ENCODE measurements at regions not wholly inside any gene's neighbourhood (a gene's known extent, or its start where the extent isn't known, plus 50 kb on each side); places are given as distances from the start of the nearest gene placed in this dataset.

GRCh38 chr4:81650606-81651242 lies 179.0 kb upstream of the RASGEF1B start:
- DNase-seq, result peak; percentile 89

DNA sequence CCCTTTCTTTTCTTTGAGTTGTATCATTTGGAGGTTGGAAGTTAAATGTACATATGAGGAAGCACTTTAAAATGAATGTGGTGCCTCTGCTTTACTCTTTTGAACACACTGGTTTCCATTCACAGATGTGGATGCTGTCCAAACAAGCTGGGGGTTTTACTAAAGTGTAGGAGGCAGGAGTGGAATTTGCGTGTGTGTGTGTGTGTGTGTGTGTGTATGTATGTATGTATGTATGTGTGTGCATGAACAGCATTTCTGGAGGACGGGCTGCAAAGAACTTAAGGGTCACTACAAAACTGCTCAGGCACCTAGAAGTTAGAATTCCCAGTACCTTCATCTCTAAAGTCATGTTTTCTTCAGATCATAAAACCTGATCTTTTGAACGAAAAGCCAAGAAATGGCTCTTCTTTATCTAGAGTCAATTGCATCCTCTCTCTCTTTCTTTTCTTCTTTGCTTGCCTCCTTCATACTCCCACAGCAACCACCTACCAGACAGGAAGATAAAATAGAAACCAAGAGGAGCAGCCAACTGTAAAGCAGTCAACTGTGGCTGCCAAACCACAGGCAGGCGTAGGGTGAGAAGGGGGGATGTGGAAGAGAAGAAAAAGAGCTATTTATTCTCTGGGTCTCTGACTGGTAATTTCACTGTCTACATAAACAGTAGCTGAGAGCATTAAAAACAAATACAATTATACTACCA lies 177.0 kb upstream of the RASGEF1B start:
- DNase-seq, result peak; percentile 68

DNA sequence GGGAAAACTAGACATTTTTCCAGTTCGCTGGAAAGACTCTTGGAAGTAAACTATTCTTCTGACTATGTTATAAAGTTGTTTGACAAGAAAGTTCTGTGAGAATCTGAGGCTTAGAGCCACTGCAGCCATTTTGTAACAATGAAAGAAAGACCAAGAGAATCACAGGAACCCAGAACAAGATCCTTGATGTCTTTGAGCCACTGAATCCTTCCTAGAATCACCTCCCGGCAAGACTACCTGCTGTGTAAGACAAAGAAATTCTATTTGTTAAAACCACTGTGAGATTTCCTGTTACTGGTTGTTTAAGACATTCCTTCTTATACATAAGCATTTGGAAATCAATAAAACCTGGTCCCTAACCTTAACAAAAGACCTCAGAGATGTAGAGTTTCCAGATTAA lies 175.7 kb upstream of the RASGEF1B start:
- DNase-seq, result no peak

- no peak for DNase-seq
These were observed 170.8 kb upstream of the RASGEF1B start for GRCh38 chr4:81642543-81642942.

- no peak for DNase-seq
These were observed 167.5 kb upstream of the RASGEF1B start for GRCh38 chr4:81639248-81639647.

GRCh38 chr4:81638698-81639097 lies 167.0 kb upstream of the RASGEF1B start:
- DNase-seq, result no peak

DNA sequence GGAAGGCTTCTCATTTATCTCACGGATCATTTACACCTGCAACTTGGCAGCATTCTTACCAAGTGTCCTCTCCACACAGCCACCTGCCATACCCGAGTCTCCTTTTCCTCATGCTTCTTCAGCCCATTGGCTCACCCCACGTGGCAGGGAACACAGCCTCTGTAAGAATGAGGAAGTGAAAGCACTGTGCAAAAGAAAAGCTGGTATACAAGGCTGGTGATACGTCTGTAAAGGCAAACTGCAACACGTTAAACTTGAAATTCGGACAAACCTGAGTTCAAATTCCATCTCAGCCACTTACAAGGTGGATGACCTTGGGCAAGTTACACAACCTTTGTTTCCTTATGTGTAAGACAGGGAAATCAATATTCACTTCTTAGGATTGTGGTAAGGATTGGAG lies 164.0 kb upstream of the RASGEF1B start:
- peak; percentile 68 for DNase-seq

- peak; percentile 44 for DNase-seq
These were observed 163.3 kb upstream of the RASGEF1B start for GRCh38 chr4:81634766-81635549.

- DNase-seq, result no peak
These were observed 162.5 kb upstream of the RASGEF1B start for GRCh38 chr4:81634165-81634564.

DNA sequence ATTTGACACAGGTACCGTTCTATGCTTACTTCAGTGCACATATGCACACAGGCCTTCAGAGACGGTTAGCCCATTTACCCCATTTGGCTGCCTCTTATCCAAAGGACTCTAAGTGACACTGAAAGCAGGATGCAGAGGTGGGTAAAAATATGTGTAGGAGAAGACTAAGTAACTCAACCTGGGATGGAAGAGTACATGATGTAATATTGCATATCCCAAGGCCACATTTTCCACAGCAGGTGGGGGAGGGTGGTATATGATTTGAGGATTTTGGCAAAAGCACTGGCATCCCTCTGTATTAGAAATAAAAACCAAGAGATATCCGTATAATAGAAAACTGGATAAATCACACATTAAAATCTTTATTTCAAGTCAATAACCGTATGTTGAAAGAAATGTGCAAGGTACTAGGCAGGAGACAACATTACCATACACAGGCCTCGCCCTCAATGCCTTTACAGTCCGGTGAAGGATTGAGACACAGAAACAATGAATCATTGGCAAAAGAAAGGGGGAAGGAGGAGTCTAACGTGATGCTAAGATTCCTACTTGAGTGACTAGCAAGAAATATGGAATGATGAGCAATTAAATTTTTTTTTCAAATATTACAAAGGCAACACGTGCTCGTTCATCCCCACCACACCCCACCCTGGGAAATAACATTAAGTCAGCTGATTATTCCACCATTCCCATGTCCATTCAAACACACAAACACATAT lies 161.0 kb upstream of the RASGEF1B start:
- no peak for DNase-seq

- DNase-seq, result peak; percentile 12
These were observed 160.3 kb upstream of the RASGEF1B start for GRCh38 chr4:81631958-81632441.

DNA sequence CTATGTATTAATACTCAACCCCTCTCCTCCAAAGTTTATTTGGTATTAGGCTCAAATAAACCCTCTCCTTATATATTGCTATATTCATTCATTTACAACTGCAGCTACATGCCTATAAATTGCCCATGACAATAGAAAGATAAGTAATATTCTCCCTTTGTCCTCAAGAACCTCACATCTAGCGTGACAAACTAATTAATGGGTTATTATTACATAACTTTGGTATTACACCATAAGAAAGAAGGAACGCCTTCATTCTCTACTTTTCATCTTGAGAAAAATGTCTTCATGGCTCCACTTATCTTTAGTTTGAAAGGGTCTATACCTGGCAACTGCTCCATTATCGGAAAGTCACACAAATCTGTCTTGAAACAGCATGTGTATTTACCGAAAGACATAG lies 157.7 kb upstream of the RASGEF1B start:
- DNase-seq, result no peak

- DNase-seq, result no peak
These were observed 156.8 kb upstream of the RASGEF1B start for GRCh38 chr4:81628489-81628888.

- no peak for DNase-seq
These were observed 155.9 kb upstream of the RASGEF1B start for GRCh38 chr4:81627590-81627989.

DNA sequence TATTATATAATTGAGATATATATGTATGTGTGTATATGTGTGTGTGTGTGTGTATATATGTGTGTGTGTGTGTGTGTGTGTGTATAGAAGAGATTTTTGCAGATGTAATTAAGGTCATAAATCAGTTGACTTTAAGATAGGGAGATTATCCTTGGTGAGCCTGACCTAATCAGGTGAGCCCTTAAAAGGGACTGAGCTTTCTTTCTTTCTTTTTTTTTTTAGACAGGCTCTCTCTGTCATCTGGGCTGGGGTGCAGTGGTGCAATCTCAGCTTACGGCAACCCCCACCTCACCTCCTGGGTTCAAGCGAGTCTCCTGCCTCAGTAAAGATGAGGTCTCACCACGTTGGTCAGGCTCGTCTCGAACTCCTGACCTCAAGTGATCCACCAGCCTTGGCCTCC lies 155.1 kb upstream of the RASGEF1B start:
- DNase-seq, result no peak

GRCh38 chr4:81625422-81626417 lies 154.0 kb upstream of the RASGEF1B start:
- no peak for DNase-seq

- DNase-seq, result no peak
These were observed 151.7 kb upstream of the RASGEF1B start for GRCh38 chr4:81623434-81623833.

DNA sequence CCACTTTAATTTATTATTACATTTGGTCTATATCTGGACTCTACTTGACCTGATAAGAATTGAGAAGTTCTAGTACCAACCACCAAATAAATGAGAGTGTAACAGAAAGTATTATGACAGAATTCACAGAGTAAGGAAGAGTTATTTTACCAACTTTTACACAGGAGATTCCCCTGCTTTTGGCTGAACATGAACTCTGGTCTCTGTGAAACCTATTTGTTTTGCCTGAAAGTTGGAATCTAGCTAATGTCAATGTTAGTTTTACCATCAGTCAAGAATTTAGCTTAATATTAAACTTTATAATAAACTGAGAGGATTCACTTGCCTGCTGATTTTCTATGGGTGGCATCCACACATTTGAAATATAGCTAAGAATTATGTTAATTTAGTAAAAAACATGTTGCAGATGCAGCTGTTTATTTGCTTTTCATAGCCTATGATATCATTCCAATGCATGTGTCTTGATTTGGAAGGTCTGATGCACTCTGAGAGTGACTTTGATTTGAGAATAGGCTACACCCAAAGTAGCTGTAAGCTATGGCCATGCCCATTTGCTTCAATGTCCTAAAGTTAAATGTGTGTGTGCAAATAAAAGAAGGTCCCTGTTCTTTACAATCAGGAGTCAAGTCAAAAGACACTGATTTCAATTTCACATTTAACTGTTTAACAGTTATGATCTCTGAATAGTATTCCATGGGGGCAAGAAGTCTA lies 150.9 kb upstream of the RASGEF1B start:
- DNase-seq, result no peak

DNA sequence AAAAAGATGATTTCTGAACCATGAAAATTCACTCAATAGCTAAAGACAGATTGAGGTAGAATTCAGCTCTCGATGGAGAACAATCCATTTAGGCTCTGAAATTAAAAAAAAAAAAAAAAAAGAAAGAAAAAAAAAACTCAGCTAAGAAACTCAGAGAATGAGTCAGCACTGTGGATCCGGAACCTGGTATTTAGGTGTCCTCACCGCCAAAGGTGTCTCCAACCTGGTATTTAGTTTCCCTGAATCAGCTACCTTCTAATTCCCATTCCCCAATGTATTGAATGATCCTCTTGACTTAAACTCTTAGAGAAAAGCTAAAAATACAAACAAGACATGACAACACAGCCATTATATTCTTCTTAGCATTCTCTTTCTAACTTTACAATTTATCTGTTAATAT lies 150.3 kb upstream of the RASGEF1B start:
- no peak for DNase-seq

- no peak for DNase-seq
These were observed 149.8 kb upstream of the RASGEF1B start for GRCh38 chr4:81621490-81621889.

GRCh38 chr4:81620442-81620841 lies 148.7 kb upstream of the RASGEF1B start:
- no peak for DNase-seq

Measured in NCI-H2029 (cell line).